B cell (primary cell): ENCODE measurements at regions not wholly inside any gene's neighbourhood (a gene's known extent, or its start where the extent isn't known, plus 50 kb on each side); places are given as distances from the start of the nearest gene placed in this dataset.

Experiments
- ATAC-seq: fragments of 200-7000 bp; cut with Tn5 transposase; one replicate; pipeline ENCODE4 v1.10.0; 2021; ENCODE audit warnings: low read depth, mild to moderate bottlenecking, moderate number of reproducible peaks, moderate library complexity
- CTCF ChIA-PET: fragments of 350-600 bp; sonication (Branson Sonifier 250); formaldehyde crosslinking; loops from one replicate; lab custom pipeline; 2021; ENCODE audit warnings: antibody characterized with exemption, inconsistent platforms; lab: Charles Lee
- POLR2A ChIA-PET: fragments of 350-600 bp; sonication (Branson Sonifier 250); formaldehyde crosslinking; loops from one replicate; lab custom pipeline; 2021; ENCODE audit warnings: antibody characterized with exemption; lab: Charles Lee
- DNase-seq: peaks from one replicate; pipeline ENCODE4 v3.0.0; 2013
- H2AFZ ChIP-seq: 2 replicates; pipeline ENCODE4 v1.6.1; 2012; ENCODE audit warnings: mild to moderate bottlenecking, low read depth, low read length; ENCODE audit not compliant: insufficient read depth, poor library complexity, severe bottlenecking
- H3K27ac ChIP-seq, 2 donors: 1 replicate in 1 of 2; 2 replicates in 1 of 2; pipeline ENCODE4 v1.5.1; 2012 to 2013; ENCODE audit warnings: low read length in 2 of 2, mild to moderate bottlenecking in 2 of 2, moderate library complexity in 1 of 2
- H3K27me3 ChIP-seq, 4 experiments: fragments of 200-600 bp in 1 of 4; sonication (generic) in 1 of 4; replicated peaks in 1 of 4; 1 replicate in 2 of 4; 2 replicates in 2 of 4; pipeline versions ENCODE4 v1.6.1 to v1.7.0; 2013 to 2016; ENCODE audit warnings: low read length in 3 of 4, mild to moderate bottlenecking in 2 of 4, mixed read lengths in 1 of 4, moderate library complexity in 1 of 4; ENCODE audit not compliant: insufficient read depth in 4 of 4, control insufficient read depth in 3 of 4; ENCODE audit errors: control extremely low read depth in 1 of 4
- H3K36me3 ChIP-seq, 2 experiments: replicated peaks in 1 of 2; 1 replicate in 1 of 2; 2 replicates in 1 of 2; pipeline versions ENCODE4 v1.6.1 to v1.7.1; 2013; ENCODE audit warnings: low read length in 1 of 2; ENCODE audit not compliant: insufficient read depth in 2 of 2, control insufficient read depth in 1 of 2; ENCODE audit errors: control extremely low read depth in 1 of 2, extremely low read depth in 1 of 2
- H3K4me1 ChIP-seq, 2 donors: fragments of 200-600 bp in 1 of 2; sonication (generic) in 1 of 2; 1 replicate in 1 of 2; 2 replicates in 1 of 2; pipeline versions ENCODE4 v1.5.1 to v1.6.1; 2013 to 2017; ENCODE audit warnings: low read length in 2 of 2; ENCODE audit not compliant: control insufficient read depth in 2 of 2, insufficient read depth in 2 of 2
- H3K4me2 ChIP-seq: replicated peaks from 2 replicates; pipeline ENCODE3; 2012; ENCODE audit warnings: mild to moderate bottlenecking, low read depth, low read length; ENCODE audit not compliant: poor library complexity, severe bottlenecking
- H3K4me3 ChIP-seq, 5 experiments: fragments of 200-600 bp in 1 of 5; sonication (generic) in 1 of 5; 1 replicate in 3 of 5; 2 replicates in 2 of 5; pipeline versions ENCODE4 v1.5.1 to v1.7.0; 2011 to 2016; ENCODE audit warnings: low read length in 4 of 5, mild to moderate bottlenecking in 4 of 5, low read depth in 2 of 5, control low read depth in 1 of 5, moderate library complexity in 1 of 5; ENCODE audit not compliant: insufficient read depth in 1 of 5; ENCODE audit errors: control extremely low read depth in 1 of 5, extremely low read depth in 1 of 5
- H3K79me2 ChIP-seq: fragments of 200-600 bp; sonication (generic); one replicate; pipeline ENCODE4 v1.6.0; 2016; ENCODE audit warnings: low read length; ENCODE audit not compliant: control insufficient read depth, insufficient read depth
- H3K9ac ChIP-seq: fragments of 200-600 bp; sonication (generic); 2 replicates; pipeline ENCODE4 v1.6.1; 2017; ENCODE audit warnings: mild to moderate bottlenecking, low read length, moderate library complexity
- H3K9me3 ChIP-seq, 3 donors: one replicate each; pipeline versions ENCODE4 v1.6.1 to v1.7.1; 2013; ENCODE audit warnings: low read length in 2 of 3; ENCODE audit not compliant: control insufficient read depth in 2 of 3, insufficient read depth in 1 of 3; ENCODE audit errors: control extremely low read depth in 1 of 3
- H4K20me1 ChIP-seq: 2 replicates; pipeline ENCODE4 v1.6.0; 2012; ENCODE audit warnings: mild to moderate bottlenecking, low read length; ENCODE audit not compliant: insufficient read depth, control insufficient read depth, poor library complexity, severe bottlenecking
- H3K27ac Mint-ChIP-seq: one replicate; pipeline ENCODE4 v1.8.0; 2021; ENCODE audit warnings: mixed read lengths
- H3K27me3 Mint-ChIP-seq: one replicate; pipeline ENCODE4 v1.8.0; 2021; ENCODE audit warnings: mixed read lengths
- H3K4me1 Mint-ChIP-seq: one replicate; pipeline ENCODE4 v1.8.0; 2021; ENCODE audit warnings: mixed read lengths
- H3K4me3 Mint-ChIP-seq: one replicate; pipeline ENCODE4 v1.8.0; 2021; ENCODE audit warnings: mixed read lengths
- H3K9me3 Mint-ChIP-seq: one replicate; pipeline ENCODE4 v1.8.0; 2022; ENCODE audit warnings: mixed read lengths; ENCODE audit not compliant: insufficient read depth
- EZH2 ChIP-seq: IDR thresholded peaks from 2 replicates; pipeline ENCODE4 v1.6.1; 2012; ENCODE audit warnings: borderline replicate concordance, low read depth, mild to moderate bottlenecking, moderate library complexity, low read length; ENCODE audit not compliant: insufficient read depth, poor library complexity, severe bottlenecking
- WGBS: methylation state at CpG from one replicate; pipeline ENCODE4 v1.1.5; 2013; ENCODE audit warnings: missing lambda C conversion rate; ENCODE audit not compliant: insufficient coverage; 5-methylcytosine and 5-hydroxymethylcytosine counted together
- intact Hi-C: fragments of 100-400 bp; cut with micrococcal nuclease; formaldehyde crosslinking; loops from one replicate; pipeline ENCODE4 v1.10.0; 2022
- TF ChIP-seq, protein P1 (sequence below): fragments of 200-600 bp; IDR thresholded peaks from one replicate; pipeline ENCODE4 v1.8.0; 2022; ENCODE audit warnings: antibody characterized with exemption, mild to moderate bottlenecking

DNA sequence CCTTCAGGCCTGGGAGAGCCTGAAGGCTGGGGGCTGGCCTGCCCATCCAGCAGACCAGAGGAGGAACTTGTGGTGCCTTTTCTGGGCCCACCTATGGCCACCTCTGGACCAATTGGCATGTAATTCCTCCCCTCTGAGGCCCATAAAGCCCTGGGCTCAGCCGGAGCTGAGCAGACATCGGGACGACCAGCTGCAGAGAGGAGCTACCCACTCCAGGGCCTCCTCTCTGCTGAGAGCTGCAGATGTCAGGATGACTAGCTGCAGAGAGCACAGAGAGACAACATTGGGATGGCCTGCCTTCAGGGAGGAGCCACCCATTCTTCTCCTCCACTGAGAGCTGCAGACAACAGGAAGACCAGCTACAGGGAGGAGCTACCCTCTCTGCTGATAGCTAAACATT lies 370.1 kb downstream of the CD83 start:
- ATAC-seq = no peak
- peaks cover 3% of the 10 kb centered on the region for H3K4me1 Mint-ChIP-seq
- Histone ChIP-seq H3K4me3 (no peak overlapping the region), H3K9ac (no peak overlapping the region), H2AFZ (no peak overlapping the region), H3K36me3 (no peaks in the 10 kb centered on the region), H3K4me1 (peaks cover 0 to 11% of the 10 kb centered on the region in 2 donors), H3K9me3 (peaks cover 0 to 18% (median 0%) of the 10 kb centered on the region in 3 donors), H3K27me3 (no peaks in the 10 kb centered on the region), H3K79me2 (no peaks in the 10 kb centered on the region), H4K20me1 (no peaks in the 10 kb centered on the region), H3K4me2 (no peak overlapping the region), H3K27ac (no peak overlapping the region)
- TF ChIP-seq EZH2 = no peak
- TF ChIP-seq, protein P1, sequence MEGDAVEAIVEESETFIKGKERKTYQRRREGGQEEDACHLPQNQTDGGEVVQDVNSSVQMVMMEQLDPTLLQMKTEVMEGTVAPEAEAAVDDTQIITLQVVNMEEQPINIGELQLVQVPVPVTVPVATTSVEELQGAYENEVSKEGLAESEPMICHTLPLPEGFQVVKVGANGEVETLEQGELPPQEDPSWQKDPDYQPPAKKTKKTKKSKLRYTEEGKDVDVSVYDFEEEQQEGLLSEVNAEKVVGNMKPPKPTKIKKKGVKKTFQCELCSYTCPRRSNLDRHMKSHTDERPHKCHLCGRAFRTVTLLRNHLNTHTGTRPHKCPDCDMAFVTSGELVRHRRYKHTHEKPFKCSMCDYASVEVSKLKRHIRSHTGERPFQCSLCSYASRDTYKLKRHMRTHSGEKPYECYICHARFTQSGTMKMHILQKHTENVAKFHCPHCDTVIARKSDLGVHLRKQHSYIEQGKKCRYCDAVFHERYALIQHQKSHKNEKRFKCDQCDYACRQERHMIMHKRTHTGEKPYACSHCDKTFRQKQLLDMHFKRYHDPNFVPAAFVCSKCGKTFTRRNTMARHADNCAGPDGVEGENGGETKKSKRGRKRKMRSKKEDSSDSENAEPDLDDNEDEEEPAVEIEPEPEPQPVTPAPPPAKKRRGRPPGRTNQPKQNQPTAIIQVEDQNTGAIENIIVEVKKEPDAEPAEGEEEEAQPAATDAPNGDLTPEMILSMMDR = no peak
- POLR2A ChIA-PET = no interaction called here
- WGBS = 94% methylated on average over 3 of the region's 3 CpGs
- no peak for DNase-seq
- H3K9me3 Mint-ChIP-seq = no peaks in the 10 kb centered on the region
- intact Hi-C loops = no loop called here
- H3K4me3 Mint-ChIP-seq = no peak overlapping the region
- no peaks in the 10 kb centered on the region for H3K27me3 Mint-ChIP-seq
- H3K27ac Mint-ChIP-seq = no peak overlapping the region
- CTCF ChIA-PET = no interaction called here

DNA sequence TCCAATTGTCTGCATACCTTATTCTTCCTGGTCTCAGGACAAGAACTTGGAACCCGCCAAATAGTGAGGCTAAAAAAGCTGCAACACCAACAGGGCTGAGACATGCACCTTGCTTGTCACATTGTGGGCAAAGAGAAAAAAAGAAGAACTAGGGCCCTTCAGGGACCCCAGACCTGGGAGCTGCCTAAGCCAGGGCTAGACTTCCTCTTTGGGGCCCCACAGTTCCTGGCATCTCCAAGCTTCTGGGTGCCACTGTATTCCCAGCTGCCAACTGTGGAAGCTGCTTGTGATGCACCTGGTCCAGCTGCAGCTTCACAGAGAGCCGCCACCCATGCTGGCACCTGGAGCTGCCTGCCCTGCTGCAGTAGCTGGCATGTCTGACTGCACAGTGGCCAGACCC lies 370.6 kb downstream of the CD83 start:
- POLR2A ChIA-PET = no interaction called here
- H3K9me3 Mint-ChIP-seq = no peaks in the 10 kb centered on the region
- TF ChIP-seq, protein P1 = no peak
- TF ChIP-seq EZH2 = no peak
- Histone ChIP-seq H3K79me2 (no peaks in the 10 kb centered on the region), H3K36me3 (no peaks in the 10 kb centered on the region), H3K4me3 (no peak overlapping the region), H3K9ac (no peak overlapping the region), H3K27me3 (no peaks in the 10 kb centered on the region), H4K20me1 (no peaks in the 10 kb centered on the region), H2AFZ (no peak overlapping the region), H3K27ac (no peak overlapping the region), H3K9me3 (peaks cover 0 to 18% (median 0%) of the 10 kb centered on the region in 3 donors), H3K4me2 (no peak overlapping the region), H3K4me1 (peaks cover 0 to 11% of the 10 kb centered on the region in 2 donors)
- WGBS = 71% methylated on average over 2 of the region's 2 CpGs
- no peak overlapping the region for H3K4me3 Mint-ChIP-seq
- DNase-seq (no peak), ATAC-seq (no peak)
- H3K27ac Mint-ChIP-seq = no peak overlapping the region
- CTCF ChIA-PET = no interaction called here
- peaks cover 3% of the 10 kb centered on the region for H3K4me1 Mint-ChIP-seq
- intact Hi-C loops = no loop called here
- H3K27me3 Mint-ChIP-seq = no peaks in the 10 kb centered on the region
